HepG2 (cell line): ENCODE measurements at regions not wholly inside any gene's neighbourhood (a gene's known extent, or its start where the extent isn't known, plus 50 kb on each side); places are given as distances from the start of the nearest gene placed in this dataset.

Source experiments
- ATAC-seq: fragments of 200-7000 bp; cut with Tn5 transposase; 3 replicates; pipeline ENCODE4 v1.9.1; 2020; ENCODE audit warnings: mild to moderate bottlenecking, moderate library complexity
- BruUV-seq: library from RNA; stranded (reverse); fragments of 400-500 nt; replicated peaks from 2 replicates; lab custom pipeline; 2021; lab: Mats Ljungman, UMichigan
- CTCF ChIA-PET: fragments of 300-600 bp; formaldehyde crosslinking; extraction: SDS; loops from one replicate; lab custom pipeline; 2021; ENCODE audit warnings: low total read pairs, inconsistent platforms, low intra/inter-chr PET ratio; lab: Yijun Ruan, JAX
- POLR2A ChIA-PET: fragments of 350-600 bp; sonication (Branson Sonifier 250); formaldehyde crosslinking; loops from one replicate; lab custom pipeline; 2020; ENCODE audit warnings: antibody characterized with exemption, inconsistent platforms; lab: Yijun Ruan, JAX
- DNase-seq: peaks from one replicate; pipeline ENCODE4 v3.0.0-alpha.2; 2015; ENCODE audit warnings: low spot score
- FAIRE-seq: peaks from 3 replicates; lab custom pipeline; 2011; peaks lifted over from hg19 to GRCh38; lab: Jason Lieb, UNC
- H2AFZ ChIP-seq: one replicate; pipeline ENCODE4 v1.6.1; 2011; ENCODE audit warnings: low read length, inconsistent platforms
- H3K27ac ChIP-seq: fragments of 300-600 bp; 3 replicates; pipeline ENCODE4 v1.8.0; 2011; ENCODE audit warnings: mixed run types, mild to moderate bottlenecking, mixed read lengths, low read length, inconsistent platforms; ENCODE audit not compliant: insufficient read depth; ENCODE audit errors: extremely low read length
- H3K27me3 ChIP-seq, 2 experiments: fragments of 200-600 bp in 1 of 2; 2 replicates in 1 of 2; 3 replicates in 1 of 2; pipeline versions ENCODE4 v1.6.0 to v1.8.0; 2011; ENCODE audit warnings: low read length in 2 of 2, mild to moderate bottlenecking in 2 of 2, moderate library complexity in 2 of 2, inconsistent platforms in 1 of 2; ENCODE audit not compliant: insufficient read depth in 2 of 2, control insufficient read depth in 1 of 2
- H3K36me3 ChIP-seq, 2 experiments: fragments of 200-600 bp in 1 of 2; replicated peaks in 1 of 2; 2 replicates in 1 of 2; 3 replicates in 1 of 2; pipeline versions ENCODE4 v1.5.1 to v1.8.0; 2011; ENCODE audit warnings: low read length in 2 of 2, inconsistent platforms in 1 of 2; ENCODE audit not compliant: insufficient read depth in 2 of 2, control insufficient read depth in 1 of 2
- H3K4me1 ChIP-seq: 2 replicates; pipeline ENCODE4 v1.5.1; 2012; ENCODE audit warnings: low read length, inconsistent platforms; ENCODE audit not compliant: insufficient read depth
- H3K4me2 ChIP-seq: 2 replicates; pipeline ENCODE4 v1.6.0; 2011; ENCODE audit warnings: low read depth, low read length, inconsistent platforms
- H3K4me3 ChIP-seq, 3 experiments: fragments of 200-600 bp in 1 of 3; sonication (generic), shearing (Covaris generic) in 1 of 3; replicated peaks in 1 of 3; 2 replicates each; pipeline ENCODE4 v1.5.1; 2011 to 2016; ENCODE audit warnings: low read length in 3 of 3, inconsistent platforms in 2 of 3, low read depth in 2 of 3, mild to moderate bottlenecking in 2 of 3, control low read depth in 1 of 3, mixed read lengths in 1 of 3; ENCODE audit not compliant: insufficient read depth in 1 of 3
- H3K79me2 ChIP-seq: one replicate; pipeline ENCODE4 v1.6.1; 2011; ENCODE audit warnings: low read length, inconsistent platforms; ENCODE audit not compliant: insufficient read depth
- H3K9ac ChIP-seq: 2 replicates; pipeline ENCODE4 v1.6.0; 2011; ENCODE audit warnings: mild to moderate bottlenecking, low read depth, low read length, inconsistent platforms; ENCODE audit not compliant: insufficient read depth
- H3K9me3 ChIP-seq: 2 replicates; pipeline ENCODE4 v1.5.1; 2012; ENCODE audit warnings: mild to moderate bottlenecking, low read length
- H4K20me1 ChIP-seq: 2 replicates; pipeline ENCODE4 v1.6.0; 2011; ENCODE audit warnings: inconsistent platforms, mild to moderate bottlenecking, low read length, moderate library complexity; ENCODE audit not compliant: insufficient read depth
- BCLAF1 ChIP-seq: fragments of 450-650 bp; IDR thresholded peaks from 2 replicates; pipeline ENCODE4 v1.6.1; 2017; ENCODE audit warnings: mild to moderate bottlenecking
- GLMP ChIP-seq: sonication (generic); formaldehyde crosslinking; IDR thresholded peaks from 2 replicates; pipeline ENCODE4 v1.9.0; 2021; ENCODE audit warnings: missing genetic modification reagents, mild to moderate bottlenecking, borderline replicate concordance
- MED8 ChIP-seq: sonication (generic); formaldehyde crosslinking; IDR thresholded peaks from 2 replicates; pipeline ENCODE4 v1.8.1; 2023; ENCODE audit warnings: mild to moderate bottlenecking, missing genetic modification reagents; ENCODE audit not compliant: insufficient replicate concordance
- MYPOP ChIP-seq: sonication (generic); formaldehyde crosslinking; IDR thresholded peaks from 2 replicates; pipeline ENCODE4 v1.8.1; 2023; ENCODE audit warnings: mild to moderate bottlenecking, moderate library complexity, missing genetic modification reagents
- NR2F1 ChIP-seq, 2 experiments: fragments of 450-650 bp in 1 of 2; formaldehyde crosslinking in 1 of 2; IDR thresholded peaks; 2 replicates each; pipeline versions ENCODE4 v1.5.0 to v1.6.1; 2016 to 2020; ENCODE audit warnings: mild to moderate bottlenecking in 1 of 2, missing compliant biosample characterization in 1 of 2, missing genetic modification reagents in 1 of 2, moderate library complexity in 1 of 2
- RFX3 ChIP-seq: IDR thresholded peaks from 2 replicates; pipeline ENCODE4 v1.6.1; 2016; ENCODE audit warnings: missing biosample characterization, missing genetic modification reagents
- RFXAP ChIP-seq: sonication (generic); formaldehyde crosslinking; IDR thresholded peaks from 2 replicates; pipeline ENCODE4 v1.4.0; 2020; ENCODE audit warnings: missing genetic modification reagents, borderline replicate concordance
- SMAD3 ChIP-seq: sonication (generic); formaldehyde crosslinking; IDR thresholded peaks from 2 replicates; pipeline ENCODE4 v1.4.0; 2020; ENCODE audit warnings: missing genetic modification reagents
- ZFP41 ChIP-seq: sonication (generic); formaldehyde crosslinking; IDR thresholded peaks from 2 replicates; pipeline ENCODE4 v1.4.0; 2020; ENCODE audit warnings: mild to moderate bottlenecking, missing genetic modification reagents, borderline replicate concordance
- ZHX1 ChIP-seq: sonication (generic); formaldehyde crosslinking; IDR thresholded peaks from 2 replicates; pipeline ENCODE4 v1.8.1; 2022; ENCODE audit warnings: low read depth, mild to moderate bottlenecking, missing genetic modification reagents
- ZNF143 ChIP-seq: sonication (generic); formaldehyde crosslinking; IDR thresholded peaks from 2 replicates; pipeline ENCODE4 v1.4.0; 2020; ENCODE audit warnings: missing genetic modification reagents
- ZNF562 ChIP-seq: sonication (generic); formaldehyde crosslinking; IDR thresholded peaks from 2 replicates; pipeline ENCODE4 v1.8.0; 2022; ENCODE audit warnings: missing genetic modification reagents, borderline replicate concordance
- ZZZ3 ChIP-seq: sonication (generic); formaldehyde crosslinking; IDR thresholded peaks from 2 replicates; pipeline ENCODE4 v1.4.0; 2020; ENCODE audit warnings: missing genetic modification reagents, mild to moderate bottlenecking, borderline replicate concordance
- WGBS: methylation state at CpG from one replicate; pipeline ENCODE4 v1.1.6; 2017; ENCODE audit warnings: low lambda C conversion rate; 5-methylcytosine and 5-hydroxymethylcytosine counted together
- in situ Hi-C: cut with HindIII; loops from 2 replicates; pipeline ENCODE4 v1.10.0; 2017; ENCODE audit warnings: low pct_unique_long_range_greater_than_20kb; ENCODE audit not compliant: extremely low pct_ligation_motif_present
- intact Hi-C: fragments of 100-400 bp; cut with micrococcal nuclease; formaldehyde crosslinking; loops from one replicate; pipeline ENCODE4 v1.10.0; 2022; ENCODE audit not compliant: unreplicated experiment
- TF ChIP-seq, protein P1 (sequence below): sonication (generic); formaldehyde crosslinking; IDR thresholded peaks from 2 replicates; pipeline ENCODE4 v1.8.1; 2023; ENCODE audit warnings: missing genetic modification reagents, mild to moderate bottlenecking, borderline replicate concordance
- TF ChIP-seq, protein P2 (sequence below): sonication (generic); formaldehyde crosslinking; conservative IDR thresholded peaks from 2 replicates; pipeline ENCODE4 v1.8.0; 2022; ENCODE audit warnings: missing genetic modification reagents

- WGBS, result 2% methylated on average over 6 of the region's 6 CpGs
- Histone ChIP-seq H3K79me2 (no peaks in the 10 kb centered on the region), H3K9ac (no peak overlapping the region), H3K4me2 (no peak overlapping the region), H3K36me3 (no peaks in the 10 kb centered on the region), H3K27ac (no peak overlapping the region), H3K27me3 (no peaks in the 10 kb centered on the region), H4K20me1 (no peaks in the 10 kb centered on the region), H2AFZ (no peak overlapping the region), H3K4me3 (no peak overlapping the region), H3K4me1 (no peaks in the 10 kb centered on the region), H3K9me3 (peaks cover 83% of the 10 kb centered on the region)
- intact Hi-C loops (no loop called here), in situ Hi-C loops (no loop called here)
- ChIA-PET POLR2A (no interaction called here), CTCF (no interaction called here)
- no peak for FAIRE-seq
- DNase-seq, result no peak
- no TSS peak for BruUV-seq
- ATAC-seq, result no peak
- TF ChIP-seq, protein P1, sequence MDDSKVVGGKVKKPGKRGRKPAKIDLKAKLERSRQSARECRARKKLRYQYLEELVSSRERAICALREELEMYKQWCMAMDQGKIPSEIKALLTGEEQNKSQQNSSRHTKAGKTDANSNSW (CRISPR knock-in tag), result no peak
- TF ChIP-seq MED8 (CRISPR knock-in tag), result no peak
- no peak for TF ChIP-seq RFXAP (CRISPR knock-in tag)
- TF ChIP-seq RFX3 (CRISPR knock-in tag), result no peak
- TF ChIP-seq ZFP41 (CRISPR knock-in tag), result no peak
- TF ChIP-seq BCLAF1, result no peak
- no peak for TF ChIP-seq NR2F1 (CRISPR knock-in tag; IDR thresholded peaks at IDR 0.05)
- no peak for TF ChIP-seq ZHX1 (CRISPR knock-in tag)
- TF ChIP-seq ZNF562 (CRISPR knock-in tag), result no peak
- no peak for TF ChIP-seq ZZZ3 (CRISPR knock-in tag)
- no peak for TF ChIP-seq ZNF143 (CRISPR knock-in tag)
- no peak for TF ChIP-seq SMAD3 (CRISPR knock-in tag)
- no peak for TF ChIP-seq MYPOP (CRISPR knock-in tag)
- no peak for TF ChIP-seq GLMP (CRISPR knock-in tag)
- TF ChIP-seq, protein P2, sequence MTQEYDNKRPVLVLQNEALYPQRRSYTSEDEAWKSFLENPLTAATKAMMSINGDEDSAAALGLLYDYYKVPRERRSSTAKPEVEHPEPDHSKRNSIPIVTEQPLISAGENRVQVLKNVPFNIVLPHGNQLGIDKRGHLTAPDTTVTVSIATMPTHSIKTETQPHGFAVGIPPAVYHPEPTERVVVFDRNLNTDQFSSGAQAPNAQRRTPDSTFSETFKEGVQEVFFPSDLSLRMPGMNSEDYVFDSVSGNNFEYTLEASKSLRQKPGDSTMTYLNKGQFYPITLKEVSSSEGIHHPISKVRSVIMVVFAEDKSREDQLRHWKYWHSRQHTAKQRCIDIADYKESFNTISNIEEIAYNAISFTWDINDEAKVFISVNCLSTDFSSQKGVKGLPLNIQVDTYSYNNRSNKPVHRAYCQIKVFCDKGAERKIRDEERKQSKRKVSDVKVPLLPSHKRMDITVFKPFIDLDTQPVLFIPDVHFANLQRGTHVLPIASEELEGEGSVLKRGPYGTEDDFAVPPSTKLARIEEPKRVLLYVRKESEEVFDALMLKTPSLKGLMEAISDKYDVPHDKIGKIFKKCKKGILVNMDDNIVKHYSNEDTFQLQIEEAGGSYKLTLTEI (CRISPR knock-in tag), result no peak
Observed at GRCh38 chr22:11042116-11042515, 4485.9 kb upstream of the OR11H1 start.
